ENCODE measurements at regions not wholly inside any gene's neighbourhood (a gene's known extent, or its start where the extent isn't known, plus 50 kb on each side); places are given as distances from the start of the nearest gene placed in this dataset.

DNA sequence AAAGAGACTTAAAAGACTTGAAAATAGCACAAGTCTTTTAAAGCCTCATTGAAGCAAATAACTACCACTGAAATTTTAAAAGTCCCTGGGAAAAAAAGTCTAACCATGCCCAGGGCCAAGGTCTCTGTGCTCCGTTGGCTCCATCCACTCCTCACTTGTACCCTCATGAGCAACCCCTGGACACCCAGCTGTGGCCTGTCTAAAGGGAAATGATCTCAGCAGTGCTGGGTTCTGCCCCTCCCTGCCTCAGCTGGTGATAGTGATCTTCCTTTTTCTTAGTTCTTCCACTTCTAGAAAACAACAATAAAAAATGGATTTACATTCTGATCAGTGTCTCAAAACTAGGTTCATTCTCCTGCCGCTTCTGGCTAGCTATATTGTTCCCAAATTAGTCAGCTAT is 423.5 kb upstream of the ADAMTS5 start:
- H3K27me3 Mint-ChIP-seq (ENCODE audit: insufficient read depth, unreplicated experiment), result no peaks in the 10 kb centered on the region
- H3K9me3 Mint-ChIP-seq (ENCODE audit: unreplicated experiment), result no peaks in the 10 kb centered on the region
- Histone ChIP-seq H3K4me1 (no peaks in the 10 kb centered on the region), H3K9me3 (no peaks in the 10 kb centered on the region), H3K4me3 (ENCODE audit: low read depth, low read length) (no peak overlapping the region), H3K27me3 (replicated peaks; ENCODE audit: control insufficient read depth, insufficient read depth, low read length) (no peaks in the 10 kb centered on the region), H3K36me3 (ENCODE audit: control insufficient read depth, insufficient read depth, low read length) (no peaks in the 10 kb centered on the region)
- H3K36me3 Mint-ChIP-seq (ENCODE audit: insufficient read depth, unreplicated experiment), result peaks cover 4% of the 10 kb centered on the region
- BruUV-seq (replicated peaks), result no TSS peak
- TF ChIP-seq, protein P1, sequence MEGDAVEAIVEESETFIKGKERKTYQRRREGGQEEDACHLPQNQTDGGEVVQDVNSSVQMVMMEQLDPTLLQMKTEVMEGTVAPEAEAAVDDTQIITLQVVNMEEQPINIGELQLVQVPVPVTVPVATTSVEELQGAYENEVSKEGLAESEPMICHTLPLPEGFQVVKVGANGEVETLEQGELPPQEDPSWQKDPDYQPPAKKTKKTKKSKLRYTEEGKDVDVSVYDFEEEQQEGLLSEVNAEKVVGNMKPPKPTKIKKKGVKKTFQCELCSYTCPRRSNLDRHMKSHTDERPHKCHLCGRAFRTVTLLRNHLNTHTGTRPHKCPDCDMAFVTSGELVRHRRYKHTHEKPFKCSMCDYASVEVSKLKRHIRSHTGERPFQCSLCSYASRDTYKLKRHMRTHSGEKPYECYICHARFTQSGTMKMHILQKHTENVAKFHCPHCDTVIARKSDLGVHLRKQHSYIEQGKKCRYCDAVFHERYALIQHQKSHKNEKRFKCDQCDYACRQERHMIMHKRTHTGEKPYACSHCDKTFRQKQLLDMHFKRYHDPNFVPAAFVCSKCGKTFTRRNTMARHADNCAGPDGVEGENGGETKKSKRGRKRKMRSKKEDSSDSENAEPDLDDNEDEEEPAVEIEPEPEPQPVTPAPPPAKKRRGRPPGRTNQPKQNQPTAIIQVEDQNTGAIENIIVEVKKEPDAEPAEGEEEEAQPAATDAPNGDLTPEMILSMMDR (IDR thresholded peaks at IDR 0.05; ENCODE audit: insufficient read depth in 1 of 2, low read depth in 1 of 2, low read length in 1 of 2, severe bottlenecking in 1 of 2, unreplicated experiment in 1 of 2), result no peak
- DNase-seq, result no peak
- intact Hi-C loops (cut with micrococcal nuclease; ENCODE audit: unreplicated experiment), result no loop called here
- no peak overlapping the region for H3K27ac Mint-ChIP-seq (ENCODE audit: unreplicated experiment)
- CTCF ChIA-PET, result no interaction called here
- POLR2A ChIA-PET, result no interaction called here
- peaks cover 7% of the 10 kb centered on the region for H3K4me1 Mint-ChIP-seq (ENCODE audit: low read depth, unreplicated experiment)
- no peak overlapping the region for H3K4me3 Mint-ChIP-seq (ENCODE audit: unreplicated experiment)

DNA sequence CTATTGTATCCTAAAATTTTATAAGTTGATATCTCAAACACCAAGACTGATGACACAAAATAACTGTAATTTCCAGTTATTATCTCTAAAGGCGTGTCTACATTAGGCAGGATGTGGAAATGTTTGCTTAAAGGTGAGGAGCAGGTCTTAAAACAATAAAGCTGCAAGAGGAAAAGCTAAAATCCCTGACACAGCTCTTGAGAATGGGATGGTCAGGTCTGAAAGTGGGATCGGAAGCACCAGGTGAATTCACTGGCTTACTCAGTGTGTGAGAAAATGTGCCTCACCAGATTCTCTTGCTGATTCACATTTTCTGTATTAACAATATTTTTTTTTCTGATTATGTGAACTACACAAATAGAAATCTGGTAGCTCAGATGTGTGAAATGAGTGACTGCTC is 421.9 kb upstream of the ADAMTS5 start:
- Histone ChIP-seq H3K27me3 (replicated peaks; ENCODE audit: control insufficient read depth, insufficient read depth, low read length) (no peaks in the 10 kb centered on the region), H3K9me3 (no peaks in the 10 kb centered on the region), H3K4me1 (no peaks in the 10 kb centered on the region), H3K4me3 (ENCODE audit: low read depth, low read length) (no peak overlapping the region), H3K36me3 (ENCODE audit: control insufficient read depth, insufficient read depth, low read length) (no peaks in the 10 kb centered on the region)
- no TSS peak for BruUV-seq (replicated peaks)
- Mint-ChIP-seq H3K4me1 (ENCODE audit: low read depth, unreplicated experiment) (peaks cover 7% of the 10 kb centered on the region), H3K27me3 (ENCODE audit: insufficient read depth, unreplicated experiment) (no peaks in the 10 kb centered on the region), H3K9me3 (ENCODE audit: unreplicated experiment) (no peaks in the 10 kb centered on the region), H3K27ac (ENCODE audit: unreplicated experiment) (no peak overlapping the region), H3K4me3 (ENCODE audit: unreplicated experiment) (no peak overlapping the region), H3K36me3 (ENCODE audit: insufficient read depth, unreplicated experiment) (peaks cover 5% of the 10 kb centered on the region)
- CTCF ChIA-PET, result no interaction called here
- DNase-seq, result no peak
- TF ChIP-seq, protein P1 (IDR thresholded peaks at IDR 0.05; ENCODE audit: insufficient read depth in 1 of 2, low read depth in 1 of 2, low read length in 1 of 2, severe bottlenecking in 1 of 2, unreplicated experiment in 1 of 2), result no peak
- intact Hi-C loops (cut with micrococcal nuclease; ENCODE audit: unreplicated experiment), result no loop called here
- POLR2A ChIA-PET, result no interaction called here

DNA sequence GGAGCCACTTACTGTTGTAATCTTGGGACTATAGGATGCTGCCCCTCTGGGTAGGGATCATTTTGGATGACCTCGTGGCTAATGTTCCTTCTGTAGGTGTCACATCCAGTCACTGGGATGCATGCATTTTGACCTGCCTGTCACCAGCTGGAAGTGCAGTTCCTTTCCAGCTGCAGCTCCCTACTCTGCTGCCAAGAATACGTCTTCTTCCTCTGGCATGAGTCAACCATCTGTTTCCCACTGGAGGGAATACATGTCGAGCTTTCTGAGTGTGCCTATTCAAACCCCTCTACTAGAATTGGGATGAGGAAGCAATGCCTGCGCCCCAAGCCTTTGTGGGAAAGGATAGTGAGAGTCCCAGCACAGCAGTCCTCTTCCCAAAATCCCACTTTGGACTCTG is 415.5 kb upstream of the ADAMTS5 start:
- ChIA-PET POLR2A (no interaction called here), CTCF (no interaction called here)
- H3K4me1 ChIP-seq, result no peaks in the 10 kb centered on the region
- no peak overlapping the region for H3K4me3 Mint-ChIP-seq (ENCODE audit: unreplicated experiment)
- BruUV-seq (replicated peaks), result no TSS peak
- no peak overlapping the region for H3K27ac Mint-ChIP-seq (ENCODE audit: unreplicated experiment)
- TF ChIP-seq, protein P1 (IDR thresholded peaks at IDR 0.05; ENCODE audit: insufficient read depth in 1 of 2, low read depth in 1 of 2, low read length in 1 of 2, severe bottlenecking in 1 of 2, unreplicated experiment in 1 of 2), result no peak
- H3K9me3 Mint-ChIP-seq (ENCODE audit: unreplicated experiment), result no peaks in the 10 kb centered on the region
- H3K4me3 ChIP-seq (ENCODE audit: low read depth, low read length), result no peak overlapping the region
- no peaks in the 10 kb centered on the region for H3K27me3 Mint-ChIP-seq (ENCODE audit: insufficient read depth, unreplicated experiment)
- no peaks in the 10 kb centered on the region for H3K9me3 ChIP-seq
- peaks cover 5% of the 10 kb centered on the region for H3K36me3 Mint-ChIP-seq (ENCODE audit: insufficient read depth, unreplicated experiment)
- no peaks in the 10 kb centered on the region for H3K36me3 ChIP-seq (ENCODE audit: control insufficient read depth, insufficient read depth, low read length)
- no peaks in the 10 kb centered on the region for H3K27me3 ChIP-seq (replicated peaks; ENCODE audit: control insufficient read depth, insufficient read depth, low read length)
- intact Hi-C loops (cut with micrococcal nuclease; ENCODE audit: unreplicated experiment), result no loop called here
- DNase-seq, result no peak
- no peaks in the 10 kb centered on the region for H3K4me1 Mint-ChIP-seq (ENCODE audit: low read depth, unreplicated experiment)

Data from Caco-2 (cell line).